HG02571 (cell line): ENCODE measurements at regions not wholly inside any gene's neighbourhood (a gene's known extent, or its start where the extent isn't known, plus 50 kb on each side); places are given as distances from the start of the nearest gene placed in this dataset.
"Not testable (repeated sequence)": the region's sequence is repeated elsewhere in the genome, so short reads cannot be mapped to it uniquely, and the experiment has no call there.

Experiments used
- ATAC-seq: cut with Tn5 transposase; IDR thresholded peaks from one replicate; pipeline ENCODE4 v1.9.1; 2021; ENCODE audit warnings: mild to moderate bottlenecking, moderate library complexity; ENCODE audit not compliant: unreplicated experiment

DNA sequence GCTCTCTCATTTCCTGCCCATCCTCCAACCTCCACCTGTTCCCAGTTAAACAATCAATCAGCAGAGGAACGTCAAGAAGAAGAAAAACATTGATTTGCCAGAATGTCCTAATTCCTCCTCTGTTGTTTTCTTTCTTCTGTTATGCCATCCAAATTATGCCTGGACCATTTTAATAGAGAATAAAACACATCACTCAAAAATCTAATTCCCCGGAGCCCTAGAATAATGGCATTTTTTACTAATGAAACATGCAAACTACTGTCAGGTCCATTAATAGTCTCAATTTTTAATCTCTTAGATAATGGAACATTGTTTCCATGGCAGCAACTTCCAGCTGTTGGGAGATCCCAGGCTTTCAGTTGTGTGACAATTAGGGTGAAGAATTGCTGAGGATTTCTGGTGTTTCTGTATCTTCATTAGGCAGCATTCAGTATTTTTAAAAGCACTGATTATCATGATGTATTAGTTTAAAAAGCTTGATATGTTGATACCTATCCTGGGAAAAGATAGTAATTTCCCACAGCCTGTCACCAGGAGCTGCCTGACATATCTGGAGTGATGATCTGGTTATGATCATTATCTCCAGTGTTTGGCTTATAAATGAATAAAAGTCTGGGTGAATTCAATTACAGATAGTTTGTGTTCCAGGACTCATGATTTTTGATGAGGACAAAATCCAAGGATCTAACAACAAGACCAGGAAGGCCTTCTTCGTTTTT, 209.8 kb downstream of the TPBG start:
- ATAC-seq: no peak

- no peak for ATAC-seq
These were observed 212.7 kb downstream of the TPBG start for GRCh38 chr6:82576284-82576683.

GRCh38 chr6:82584194-82584695, 220.6 kb downstream of the TPBG start:
- no peak for ATAC-seq

GRCh38 chr6:82584856-82585255, 221.2 kb downstream of the TPBG start:
- no peak for ATAC-seq

GRCh38 chr6:82588020-82588419, 224.4 kb downstream of the TPBG start:
- ATAC-seq: no peak

DNA sequence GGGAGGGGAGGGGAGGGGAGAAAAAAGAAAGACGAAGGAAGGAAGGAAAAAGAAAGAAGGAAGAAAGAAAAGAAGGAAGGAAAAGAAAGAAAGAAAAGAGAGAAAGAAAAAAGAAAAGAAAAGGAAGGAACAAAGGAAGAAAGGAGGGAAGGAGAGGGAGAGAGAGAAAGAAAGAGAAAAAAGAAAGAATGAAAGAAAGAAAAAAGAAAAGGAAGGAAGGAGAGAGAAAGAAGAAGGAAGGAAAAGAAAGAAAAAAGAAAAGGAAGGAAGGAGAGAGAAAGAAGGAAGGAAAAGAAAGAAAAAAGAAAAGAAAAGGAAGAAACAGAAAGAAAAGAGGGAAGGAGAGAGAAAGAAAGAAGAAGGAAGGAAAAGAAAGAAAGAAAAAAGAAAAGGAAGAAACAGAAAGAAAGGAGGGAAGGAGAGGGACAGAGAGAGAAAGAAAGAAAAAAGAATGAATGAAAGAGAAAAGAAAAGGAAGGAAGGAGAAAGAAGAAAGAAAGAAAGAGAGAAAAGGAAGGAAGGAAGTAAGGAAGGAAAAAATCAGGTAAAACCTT, 225.3 kb downstream of the TPBG start:
- no peak for ATAC-seq

DNA sequence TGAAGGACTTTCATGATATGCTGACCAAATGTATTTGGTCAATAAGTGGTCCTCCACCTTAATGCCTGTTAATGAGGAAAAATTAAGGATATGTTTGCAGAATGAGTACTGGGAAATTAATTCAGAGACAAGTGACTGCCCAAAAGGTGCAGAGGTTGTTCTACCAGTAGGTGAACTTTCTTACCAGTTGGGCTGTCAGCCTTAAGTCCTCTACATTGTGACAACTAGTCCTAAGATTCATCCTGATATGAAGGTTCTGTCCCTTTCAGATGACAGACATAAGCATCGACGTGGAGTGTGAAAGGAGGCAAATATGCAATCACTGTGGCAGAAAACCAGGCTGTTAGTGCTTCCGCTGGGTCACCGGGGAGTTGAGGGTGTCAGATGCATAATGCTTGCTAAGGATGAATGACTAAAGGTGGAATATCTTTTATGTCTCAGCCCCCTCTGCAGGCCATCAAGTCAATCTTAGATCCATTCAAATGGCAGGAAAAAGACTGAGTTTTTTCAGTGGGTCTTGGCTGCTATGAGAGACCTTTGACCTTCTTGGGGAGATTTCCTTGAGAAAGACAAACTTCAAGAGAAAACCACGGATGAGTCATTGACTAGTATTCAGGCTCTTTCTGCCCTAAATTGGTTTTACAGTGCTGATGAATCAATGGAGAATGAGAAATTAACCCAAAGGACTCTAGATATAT, 226.0 kb downstream of the TPBG start:
- ATAC-seq: peak; percentile 52

DNA sequence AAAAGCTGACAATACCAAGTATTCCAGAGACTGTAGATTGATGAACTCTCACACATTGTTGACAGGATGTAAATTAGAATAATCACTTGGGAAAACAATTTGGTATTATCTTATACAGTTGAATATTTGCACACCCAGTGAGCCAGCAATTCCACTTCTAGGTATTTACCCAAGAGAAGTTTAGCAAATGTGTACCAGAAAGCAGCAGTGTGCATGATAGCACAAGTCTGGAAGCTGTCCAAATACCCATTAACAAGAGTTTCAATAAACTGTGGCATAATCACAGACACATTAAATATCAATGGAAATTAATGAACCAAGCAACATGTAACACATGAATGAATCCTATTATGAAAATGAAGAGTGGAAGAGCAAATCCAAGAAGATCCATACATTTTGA, 233.6 kb downstream of the TPBG start:
- no peak for ATAC-seq

DNA sequence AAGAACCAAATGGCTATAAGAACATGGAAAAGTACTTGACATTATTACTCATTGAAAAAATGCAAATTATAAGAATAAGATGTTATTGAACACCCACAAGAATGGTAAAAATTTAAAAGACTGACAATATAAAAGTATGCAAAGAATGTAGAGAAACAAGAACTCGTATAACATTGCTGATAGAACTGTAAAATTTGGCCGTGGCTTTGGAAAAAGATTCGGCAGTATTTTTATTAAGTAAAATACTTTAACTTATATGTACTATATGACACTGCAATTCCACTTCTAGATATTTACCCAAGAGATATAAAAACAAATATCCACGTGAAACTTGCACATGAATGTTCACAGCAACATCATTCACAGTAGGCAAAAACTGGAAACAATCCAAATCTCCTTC, 239.2 kb downstream of the TPBG start:
- no peak for ATAC-seq

DNA sequence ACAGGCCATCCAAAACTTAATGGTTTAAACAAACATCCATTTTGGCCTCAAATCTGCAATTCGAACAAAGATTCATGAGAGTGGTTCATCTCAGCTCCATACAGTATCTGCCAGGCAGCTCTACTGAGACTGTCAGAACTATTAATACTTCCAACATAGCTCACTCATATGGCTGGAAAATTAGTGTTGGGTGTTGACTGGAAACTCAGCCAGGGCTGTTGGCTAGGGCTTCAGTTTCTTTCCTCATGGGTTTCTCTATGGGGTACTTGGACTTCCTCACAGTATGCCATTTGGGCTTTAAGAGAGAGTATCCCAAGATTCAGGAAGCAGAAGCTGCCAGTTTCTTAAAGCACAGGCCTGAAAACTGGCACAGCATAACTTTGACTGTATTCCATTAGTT, 240.3 kb downstream of the TPBG start:
- ATAC-seq: no peak

GRCh38 chr6:82607998-82608725, 244.5 kb downstream of the TPBG start:
- ATAC-seq: no peak

DNA sequence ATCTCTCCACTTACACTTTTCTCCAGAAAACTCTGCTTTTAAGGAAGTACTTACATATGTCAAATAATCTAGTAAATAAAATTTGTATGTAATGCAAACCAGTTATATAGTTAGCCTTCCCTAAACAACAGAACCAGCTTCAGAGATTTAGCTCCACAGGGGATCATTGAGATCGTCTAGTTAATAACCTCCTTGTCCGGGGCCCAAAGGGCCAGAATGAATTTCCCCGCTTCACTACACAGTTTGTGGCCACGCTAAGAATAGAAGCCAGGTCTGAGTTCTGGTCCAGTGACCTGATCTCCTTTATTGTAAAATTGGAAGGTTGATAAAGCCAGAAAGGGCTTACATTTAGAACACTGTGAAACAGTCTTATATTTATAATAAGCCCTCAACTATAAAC, 245.2 kb downstream of the TPBG start:
- no peak for ATAC-seq

GRCh38 chr6:82611751-82612150, 248.1 kb downstream of the TPBG start:
- ATAC-seq: no peak

DNA sequence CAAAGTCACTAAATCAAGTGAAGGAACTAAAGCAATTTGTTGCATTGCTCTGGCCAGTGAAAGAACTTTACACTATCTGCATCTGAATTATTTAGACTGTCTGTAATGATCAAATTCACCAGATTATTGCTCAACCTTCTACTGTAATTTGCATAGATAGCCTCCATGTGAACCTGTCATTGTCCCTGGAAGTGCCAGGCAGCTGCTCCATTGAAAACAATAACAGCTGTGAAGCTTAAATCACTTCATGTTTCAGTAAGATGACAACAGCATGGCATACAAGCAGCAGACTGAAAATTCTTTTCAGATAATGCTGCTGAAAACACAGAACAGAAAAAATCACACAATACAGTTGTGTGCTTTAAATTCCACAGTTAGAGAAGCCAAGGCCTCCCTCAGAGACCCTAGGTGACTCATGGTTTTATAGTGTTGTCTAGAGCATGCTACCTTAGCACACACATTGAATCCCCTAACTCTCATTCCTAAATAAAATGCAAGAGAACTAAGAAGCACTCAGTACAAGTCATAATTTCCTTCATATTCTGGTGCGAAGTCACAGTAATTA, 248.9 kb downstream of the TPBG start:
- ATAC-seq: no peak

DNA sequence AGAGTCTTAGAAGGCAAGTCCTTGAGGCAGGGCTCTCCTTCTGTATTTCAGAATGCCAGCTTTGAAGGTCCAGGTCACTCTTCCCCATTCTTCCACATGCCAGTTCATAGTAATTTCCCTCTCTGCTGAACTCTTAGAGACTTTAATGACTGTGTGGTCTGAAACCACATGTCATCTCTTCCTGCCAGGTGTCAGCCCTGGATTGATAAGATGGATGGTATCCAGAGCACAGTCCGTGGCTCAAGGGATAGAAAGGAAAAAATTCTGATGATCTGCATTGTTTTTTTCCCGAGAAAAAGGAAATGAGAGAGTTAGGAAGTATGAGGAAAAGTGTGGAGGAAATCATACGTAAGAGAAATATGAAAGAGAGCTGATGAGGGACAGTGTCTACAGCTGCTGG, 250.9 kb downstream of the TPBG start:
- no peak for ATAC-seq

DNA sequence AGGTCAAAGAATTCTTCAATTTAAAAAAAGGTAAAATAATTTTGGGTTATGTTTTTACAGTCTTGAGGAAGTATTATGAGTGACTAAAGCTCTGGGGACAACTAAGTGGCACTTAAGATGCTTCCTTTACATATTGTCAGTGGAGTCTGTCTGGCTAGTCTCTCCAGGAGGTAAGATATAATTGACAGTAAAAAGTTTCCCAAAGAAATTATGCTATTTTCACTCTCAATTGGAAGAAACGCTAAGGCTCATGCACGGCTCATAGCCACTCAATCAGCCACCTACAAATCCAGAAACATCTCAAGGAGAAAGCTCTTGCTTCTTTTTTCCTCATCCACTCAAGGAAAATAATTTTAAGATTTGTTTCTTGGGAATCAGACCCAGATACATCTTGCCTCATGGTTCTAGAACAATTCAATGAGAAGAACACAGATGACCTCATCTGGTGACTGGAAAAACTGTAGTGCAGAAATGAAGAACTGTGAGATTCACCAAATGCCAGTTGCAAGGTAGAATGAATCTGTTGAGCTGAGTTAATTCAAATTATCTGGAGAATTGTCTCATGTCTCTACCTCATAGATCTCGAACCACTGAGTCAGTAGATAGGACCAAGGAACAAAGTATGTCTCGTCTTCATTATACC, 252.9 kb downstream of the TPBG start:
- ATAC-seq: no peak

DNA sequence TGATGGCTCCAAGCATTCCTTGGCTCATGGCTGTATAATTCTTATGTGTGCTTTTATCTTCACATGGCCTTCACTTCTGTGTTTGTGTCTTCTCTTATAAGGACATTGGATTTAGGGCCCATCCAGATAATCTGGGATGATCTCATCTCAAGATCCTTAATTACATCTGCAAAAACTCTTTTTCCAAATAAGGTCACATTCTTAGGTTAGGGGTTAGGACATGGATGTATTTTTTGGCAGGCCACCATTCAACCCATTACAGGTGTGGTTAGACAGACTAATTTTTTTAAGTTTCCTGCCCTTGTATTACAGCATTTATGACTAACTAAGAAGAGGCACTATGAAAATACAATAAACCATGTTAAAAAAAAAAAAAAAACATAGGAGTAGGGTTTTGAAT, 254.0 kb downstream of the TPBG start:
- ATAC-seq: no peak

- no peak for ATAC-seq
These were observed 256.0 kb downstream of the TPBG start for GRCh38 chr6:82619573-82619972.

DNA sequence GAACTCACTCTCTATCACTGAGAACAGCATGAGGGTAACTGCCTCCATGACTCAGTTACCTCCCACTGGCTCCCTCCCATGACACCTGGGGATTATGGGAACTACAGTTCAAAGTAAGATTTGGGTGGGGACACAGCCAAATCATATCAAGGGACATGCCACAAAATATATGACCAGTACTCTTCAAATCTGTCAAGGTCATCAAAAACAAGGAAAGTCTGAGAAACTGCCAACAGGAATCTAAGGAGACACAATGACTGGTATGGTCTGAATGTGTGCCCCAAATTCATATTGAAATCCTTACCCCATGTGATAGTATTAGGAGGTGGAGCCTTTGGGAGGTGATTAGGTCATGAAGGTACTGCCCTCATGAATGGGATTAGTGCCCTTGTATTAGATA, 258.8 kb downstream of the TPBG start:
- no peak for ATAC-seq

DNA sequence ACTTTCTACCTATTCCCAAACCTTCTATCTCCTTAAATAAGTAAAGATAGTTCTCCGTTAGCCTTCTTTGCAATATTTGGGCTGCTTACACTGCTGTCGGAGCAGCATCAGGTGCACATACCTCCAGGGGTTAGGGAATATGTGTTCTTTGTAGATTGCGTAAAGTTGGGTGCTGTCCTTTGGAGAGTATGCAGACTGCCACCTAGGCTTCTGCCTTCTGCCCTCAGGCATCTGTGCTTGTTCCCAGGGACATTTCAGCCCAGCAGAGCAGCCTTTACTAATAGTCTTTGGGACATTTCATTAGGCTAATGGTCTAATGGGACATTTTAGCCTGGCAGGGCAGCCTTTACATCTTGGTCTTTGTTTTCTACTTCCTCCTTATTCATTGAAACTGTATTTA, 260.6 kb downstream of the TPBG start:
- ATAC-seq: no peak

DNA sequence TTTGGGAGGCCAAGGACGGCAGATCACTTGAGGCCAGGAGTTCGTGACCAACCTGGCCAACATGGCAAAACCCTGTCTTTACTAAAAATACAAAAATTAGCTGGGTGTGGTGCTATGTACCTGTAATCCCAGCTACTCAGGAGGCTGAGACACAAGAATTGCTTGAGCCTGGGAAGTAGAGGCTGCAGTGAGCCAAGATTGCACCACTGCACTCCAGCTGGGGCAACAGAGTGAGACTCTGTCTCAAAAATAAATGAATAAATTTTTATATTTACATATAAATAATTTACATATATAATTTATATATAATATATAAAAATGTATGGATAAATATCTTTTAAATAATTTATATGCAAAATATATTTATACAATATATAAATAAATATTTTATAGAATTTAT, 263.3 kb downstream of the TPBG start:
- ATAC-seq: not testable (repeated sequence)
